H1 (cell line): ENCODE measurements at regions not wholly inside any gene's neighbourhood (a gene's known extent, or its start where the extent isn't known, plus 50 kb on each side); places are given as distances from the start of the nearest gene placed in this dataset.

Source experiments
- JUN ChIP-seq: IDR thresholded peaks from 2 replicates; pipeline ENCODE4 v1.6.1; 2011; ENCODE audit warnings: low read depth, mild to moderate bottlenecking, improper control_type of control experiment, low read length
- NANOG ChIP-seq: IDR thresholded peaks from 2 replicates; pipeline ENCODE4 v1.6.1; 2011; ENCODE audit warnings: low read length, low read depth, mild to moderate bottlenecking, inconsistent platforms; ENCODE audit not compliant: insufficient read depth, poor library complexity, severe bottlenecking
- NRF1 ChIP-seq: IDR thresholded peaks from 2 replicates; pipeline ENCODE4 v1.6.1; 2011; ENCODE audit warnings: mild to moderate bottlenecking, low read depth, low read length, improper control_type of control experiment
- TAF1 ChIP-seq: IDR thresholded peaks from 2 replicates; pipeline ENCODE4 v1.6.1; 2011; ENCODE audit warnings: mild to moderate bottlenecking, low read depth, low read length
- TAF7 ChIP-seq: optimal IDR thresholded peaks from 2 replicates; pipeline ENCODE3; 2011; ENCODE audit warnings: low read depth, mild to moderate bottlenecking, inconsistent platforms, low read length, moderate library complexity, borderline replicate concordance
- TF ChIP-seq, protein P1 (sequence below): fragments of 300-600 bp; sonication (generic); IDR thresholded peaks from 2 replicates; pipeline ENCODE4 v1.7.1; 2012; ENCODE audit warnings: low read length, moderate library complexity, mild to moderate bottlenecking, inconsistent platforms; ENCODE audit not compliant: insufficient replicate concordance

GRCh38 chr5:109597893-109598292 lies 91.8 kb upstream of the MAN2A1 start (continued):
- no peak for TF ChIP-seq TAF7
- TF ChIP-seq NANOG: no peak
- TF ChIP-seq, protein P1, sequence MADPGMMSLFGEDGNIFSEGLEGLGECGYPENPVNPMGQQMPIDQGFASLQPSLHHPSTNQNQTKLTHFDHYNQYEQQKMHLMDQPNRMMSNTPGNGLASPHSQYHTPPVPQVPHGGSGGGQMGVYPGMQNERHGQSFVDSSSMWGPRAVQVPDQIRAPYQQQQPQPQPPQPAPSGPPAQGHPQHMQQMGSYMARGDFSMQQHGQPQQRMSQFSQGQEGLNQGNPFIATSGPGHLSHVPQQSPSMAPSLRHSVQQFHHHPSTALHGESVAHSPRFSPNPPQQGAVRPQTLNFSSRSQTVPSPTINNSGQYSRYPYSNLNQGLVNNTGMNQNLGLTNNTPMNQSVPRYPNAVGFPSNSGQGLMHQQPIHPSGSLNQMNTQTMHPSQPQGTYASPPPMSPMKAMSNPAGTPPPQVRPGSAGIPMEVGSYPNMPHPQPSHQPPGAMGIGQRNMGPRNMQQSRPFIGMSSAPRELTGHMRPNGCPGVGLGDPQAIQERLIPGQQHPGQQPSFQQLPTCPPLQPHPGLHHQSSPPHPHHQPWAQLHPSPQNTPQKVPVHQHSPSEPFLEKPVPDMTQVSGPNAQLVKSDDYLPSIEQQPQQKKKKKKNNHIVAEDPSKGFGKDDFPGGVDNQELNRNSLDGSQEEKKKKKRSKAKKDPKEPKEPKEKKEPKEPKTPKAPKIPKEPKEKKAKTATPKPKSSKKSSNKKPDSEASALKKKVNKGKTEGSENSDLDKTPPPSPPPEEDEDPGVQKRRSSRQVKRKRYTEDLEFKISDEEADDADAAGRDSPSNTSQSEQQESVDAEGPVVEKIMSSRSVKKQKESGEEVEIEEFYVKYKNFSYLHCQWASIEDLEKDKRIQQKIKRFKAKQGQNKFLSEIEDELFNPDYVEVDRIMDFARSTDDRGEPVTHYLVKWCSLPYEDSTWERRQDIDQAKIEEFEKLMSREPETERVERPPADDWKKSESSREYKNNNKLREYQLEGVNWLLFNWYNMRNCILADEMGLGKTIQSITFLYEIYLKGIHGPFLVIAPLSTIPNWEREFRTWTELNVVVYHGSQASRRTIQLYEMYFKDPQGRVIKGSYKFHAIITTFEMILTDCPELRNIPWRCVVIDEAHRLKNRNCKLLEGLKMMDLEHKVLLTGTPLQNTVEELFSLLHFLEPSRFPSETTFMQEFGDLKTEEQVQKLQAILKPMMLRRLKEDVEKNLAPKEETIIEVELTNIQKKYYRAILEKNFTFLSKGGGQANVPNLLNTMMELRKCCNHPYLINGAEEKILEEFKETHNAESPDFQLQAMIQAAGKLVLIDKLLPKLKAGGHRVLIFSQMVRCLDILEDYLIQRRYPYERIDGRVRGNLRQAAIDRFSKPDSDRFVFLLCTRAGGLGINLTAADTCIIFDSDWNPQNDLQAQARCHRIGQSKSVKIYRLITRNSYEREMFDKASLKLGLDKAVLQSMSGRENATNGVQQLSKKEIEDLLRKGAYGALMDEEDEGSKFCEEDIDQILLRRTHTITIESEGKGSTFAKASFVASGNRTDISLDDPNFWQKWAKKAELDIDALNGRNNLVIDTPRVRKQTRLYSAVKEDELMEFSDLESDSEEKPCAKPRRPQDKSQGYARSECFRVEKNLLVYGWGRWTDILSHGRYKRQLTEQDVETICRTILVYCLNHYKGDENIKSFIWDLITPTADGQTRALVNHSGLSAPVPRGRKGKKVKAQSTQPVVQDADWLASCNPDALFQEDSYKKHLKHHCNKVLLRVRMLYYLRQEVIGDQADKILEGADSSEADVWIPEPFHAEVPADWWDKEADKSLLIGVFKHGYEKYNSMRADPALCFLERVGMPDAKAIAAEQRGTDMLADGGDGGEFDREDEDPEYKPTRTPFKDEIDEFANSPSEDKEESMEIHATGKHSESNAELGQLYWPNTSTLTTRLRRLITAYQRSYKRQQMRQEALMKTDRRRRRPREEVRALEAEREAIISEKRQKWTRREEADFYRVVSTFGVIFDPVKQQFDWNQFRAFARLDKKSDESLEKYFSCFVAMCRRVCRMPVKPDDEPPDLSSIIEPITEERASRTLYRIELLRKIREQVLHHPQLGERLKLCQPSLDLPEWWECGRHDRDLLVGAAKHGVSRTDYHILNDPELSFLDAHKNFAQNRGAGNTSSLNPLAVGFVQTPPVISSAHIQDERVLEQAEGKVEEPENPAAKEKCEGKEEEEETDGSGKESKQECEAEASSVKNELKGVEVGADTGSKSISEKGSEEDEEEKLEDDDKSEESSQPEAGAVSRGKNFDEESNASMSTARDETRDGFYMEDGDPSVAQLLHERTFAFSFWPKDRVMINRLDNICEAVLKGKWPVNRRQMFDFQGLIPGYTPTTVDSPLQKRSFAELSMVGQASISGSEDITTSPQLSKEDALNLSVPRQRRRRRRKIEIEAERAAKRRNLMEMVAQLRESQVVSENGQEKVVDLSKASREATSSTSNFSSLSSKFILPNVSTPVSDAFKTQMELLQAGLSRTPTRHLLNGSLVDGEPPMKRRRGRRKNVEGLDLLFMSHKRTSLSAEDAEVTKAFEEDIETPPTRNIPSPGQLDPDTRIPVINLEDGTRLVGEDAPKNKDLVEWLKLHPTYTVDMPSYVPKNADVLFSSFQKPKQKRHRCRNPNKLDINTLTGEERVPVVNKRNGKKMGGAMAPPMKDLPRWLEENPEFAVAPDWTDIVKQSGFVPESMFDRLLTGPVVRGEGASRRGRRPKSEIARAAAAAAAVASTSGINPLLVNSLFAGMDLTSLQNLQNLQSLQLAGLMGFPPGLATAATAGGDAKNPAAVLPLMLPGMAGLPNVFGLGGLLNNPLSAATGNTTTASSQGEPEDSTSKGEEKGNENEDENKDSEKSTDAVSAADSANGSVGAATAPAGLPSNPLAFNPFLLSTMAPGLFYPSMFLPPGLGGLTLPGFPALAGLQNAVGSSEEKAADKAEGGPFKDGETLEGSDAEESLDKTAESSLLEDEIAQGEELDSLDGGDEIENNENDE: no peak
- TF ChIP-seq NRF1: no peak
- TF ChIP-seq TAF1: no peak
- TF ChIP-seq JUN: no peak
- TF ChIP-seq, all 59 proteins: peak for 0
